COLO668 (cell line): ENCODE measurements at regions not wholly inside any gene's neighbourhood (a gene's known extent, or its start where the extent isn't known, plus 50 kb on each side); places are given as distances from the start of the nearest gene placed in this dataset.

ENCODE experiments used
- DNase-seq: peaks from one replicate; lab custom pipeline; 2025; ENCODE audit not compliant: unreplicated experiment; lab: John Stamatoyannopoulos, UW

- DNase-seq: no peak
Measured at GRCh38 chr5:158413122-158413680, 554.3 kb upstream of the CLINT1 start.

DNA sequence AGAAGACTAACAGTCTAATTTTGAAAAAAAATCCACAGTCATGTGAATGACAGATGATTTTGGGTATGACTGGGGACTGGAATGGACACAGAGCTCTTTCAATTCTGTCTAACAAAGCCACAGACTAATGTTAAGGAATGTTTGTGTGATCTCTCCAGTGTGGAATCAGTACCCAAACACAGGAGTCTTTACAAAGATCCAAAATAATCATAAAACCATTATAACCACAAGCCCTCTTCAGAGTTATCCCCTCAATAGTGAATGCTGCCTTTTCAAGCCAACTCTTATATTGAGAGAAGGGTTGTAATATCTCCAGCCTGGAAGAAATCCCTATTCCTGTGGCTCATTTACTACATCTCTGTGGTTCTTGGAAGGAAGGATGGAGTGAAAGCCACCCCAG lies 552.0 kb upstream of the CLINT1 start:
- DNase-seq: no peak

GRCh38 chr5:158409507-158409906 lies 550.6 kb upstream of the CLINT1 start:
- no peak for DNase-seq

DNA sequence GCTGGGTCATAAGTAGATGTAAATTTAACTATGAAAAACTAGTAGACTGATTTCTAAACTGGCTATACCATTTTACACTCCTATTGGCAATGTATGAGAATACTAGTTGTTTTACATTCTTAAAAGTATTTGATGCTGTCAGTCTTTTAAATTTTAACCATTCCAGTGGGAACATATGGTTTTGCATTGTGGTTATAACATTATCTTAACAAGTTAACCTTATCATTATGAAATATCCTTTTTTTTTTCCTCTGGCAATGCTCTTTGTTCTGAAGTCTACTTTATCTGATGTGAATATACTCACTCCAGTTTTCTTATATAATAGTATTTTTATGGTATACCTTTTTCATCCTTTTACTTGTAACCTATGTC lies 548.9 kb upstream of the CLINT1 start:
- DNase-seq: no peak

GRCh38 chr5:158406884-158407823 lies 548.2 kb upstream of the CLINT1 start:
- no peak for DNase-seq

DNA sequence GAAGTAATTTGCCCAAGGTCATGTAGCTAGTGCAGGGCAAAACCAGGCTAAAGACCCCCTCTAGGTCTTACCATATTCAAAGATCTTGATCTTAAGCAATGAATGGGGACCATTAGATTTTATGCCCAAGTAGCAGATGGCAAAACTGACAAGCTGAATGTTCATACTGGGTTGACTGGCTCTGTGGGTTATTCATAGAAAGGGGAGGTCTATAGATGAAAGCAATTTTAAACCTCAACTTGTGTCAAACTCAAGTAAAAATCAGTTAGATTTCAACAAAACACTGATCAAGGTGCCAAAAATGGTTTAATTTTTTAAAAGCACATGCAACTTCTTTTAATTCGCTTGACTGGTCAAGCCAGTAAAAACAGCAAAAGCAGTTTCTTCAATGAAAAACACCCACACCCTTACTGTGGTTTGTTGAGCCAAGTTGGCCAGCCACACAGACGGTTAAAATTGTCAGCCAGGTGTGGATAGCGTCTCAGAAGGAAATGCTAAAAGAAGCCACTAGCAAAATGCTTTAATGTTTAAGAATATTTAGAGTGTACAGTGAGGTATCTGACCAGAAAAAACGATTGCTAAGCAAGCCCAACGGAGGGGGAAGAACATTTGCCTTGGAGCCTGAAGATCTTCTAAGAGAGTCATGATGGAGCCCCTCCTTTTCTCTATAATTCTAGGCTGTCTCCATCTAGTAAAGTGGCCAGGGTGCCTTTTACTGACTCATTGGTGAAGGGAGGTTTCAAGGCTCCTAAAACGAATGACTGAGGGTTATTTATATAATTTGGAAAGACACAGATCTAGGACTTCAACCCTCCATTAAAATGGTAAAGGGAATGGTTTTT lies 539.6 kb upstream of the CLINT1 start:
- no peak for DNase-seq

- no peak for DNase-seq
Measured at GRCh38 chr5:158397278-158397677, 538.3 kb upstream of the CLINT1 start.

DNA sequence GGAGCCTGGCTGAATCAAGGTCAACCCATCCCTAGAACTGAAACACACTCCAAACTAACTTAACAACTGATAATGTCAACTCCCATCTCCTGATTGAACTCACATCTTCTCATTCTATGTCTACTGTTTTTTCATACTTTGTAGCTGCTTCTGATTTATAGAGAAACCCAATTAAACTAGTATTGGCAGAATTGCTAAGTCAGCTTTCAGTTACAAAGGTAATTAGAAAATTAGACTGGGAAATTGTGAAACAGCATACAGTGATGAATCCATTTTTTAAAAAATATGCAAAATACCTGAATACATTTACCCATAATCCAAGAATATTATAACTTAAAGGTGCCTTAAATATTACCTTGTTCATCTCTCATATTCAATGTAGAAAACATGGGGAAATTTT lies 535.2 kb upstream of the CLINT1 start:
- no peak for DNase-seq

DNA sequence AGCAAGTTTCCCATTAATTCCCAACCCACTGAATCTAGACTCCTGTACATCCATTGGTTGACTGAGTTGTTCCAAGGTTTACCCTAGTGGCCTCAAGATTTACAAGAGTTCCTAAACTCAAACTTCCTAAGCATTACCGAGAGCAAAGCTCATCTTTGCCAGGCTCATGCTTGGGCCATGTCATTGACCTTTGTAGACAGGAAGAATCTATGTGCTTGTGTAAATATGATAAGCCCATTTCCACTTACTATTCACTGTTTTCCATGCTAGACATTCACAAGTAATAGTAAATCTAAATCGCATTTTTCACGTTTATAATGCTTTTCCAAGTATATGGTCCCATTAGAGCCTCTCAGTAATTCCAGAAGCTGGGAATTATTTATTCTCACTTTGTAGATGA lies 534.5 kb upstream of the CLINT1 start:
- no peak for DNase-seq

GRCh38 chr5:158392753-158393152 lies 533.8 kb upstream of the CLINT1 start:
- DNase-seq: no peak

DNA sequence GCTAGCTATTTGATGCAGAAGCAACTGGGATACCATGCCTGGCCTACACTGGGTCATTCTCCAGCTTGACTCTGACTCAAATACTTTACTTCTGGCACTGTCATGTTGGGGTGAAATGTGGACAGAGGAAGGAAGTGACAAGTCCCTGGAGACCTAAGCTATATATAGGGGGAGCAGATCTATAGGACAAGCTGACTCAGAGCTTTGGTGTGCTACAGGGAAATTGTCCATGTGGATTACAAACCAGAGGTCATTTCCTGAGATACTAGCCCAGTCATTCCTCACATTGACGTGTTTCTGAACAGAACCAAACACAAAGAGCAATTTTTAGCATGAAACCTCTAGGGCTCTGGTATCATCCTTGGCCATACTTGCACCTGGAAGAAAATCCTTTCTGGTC lies 531.6 kb upstream of the CLINT1 start:
- DNase-seq: no peak

GRCh38 chr5:158389786-158390185 lies 530.8 kb upstream of the CLINT1 start:
- DNase-seq: no peak

GRCh38 chr5:158388021-158388420 lies 529.1 kb upstream of the CLINT1 start:
- no peak for DNase-seq

DNA sequence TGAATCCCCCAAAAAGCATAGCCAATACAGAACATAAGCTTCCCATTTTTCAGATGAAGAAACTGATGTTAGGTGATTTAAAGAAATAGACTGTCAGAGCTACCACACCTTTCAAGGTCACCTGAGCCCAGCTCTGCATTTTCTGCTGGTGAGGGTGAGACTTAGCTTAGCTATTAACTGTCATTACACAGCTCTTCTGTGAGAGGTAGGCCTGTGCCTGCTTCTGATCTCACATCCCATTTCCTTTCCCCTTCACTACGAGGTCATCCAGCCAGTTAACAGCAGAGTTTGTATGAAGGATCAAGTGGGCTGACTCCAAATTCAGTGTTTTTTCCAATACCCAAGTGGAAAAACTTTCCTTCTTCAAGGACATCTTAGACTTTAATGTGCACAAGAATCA lies 528.6 kb upstream of the CLINT1 start:
- no peak for DNase-seq

- no peak for DNase-seq
Measured at GRCh38 chr5:158385982-158386381, 527.0 kb upstream of the CLINT1 start.

GRCh38 chr5:158384535-158385481 lies 525.9 kb upstream of the CLINT1 start:
- no peak for DNase-seq

- no peak for DNase-seq
Measured at GRCh38 chr5:158383486-158383885, 524.5 kb upstream of the CLINT1 start.

GRCh38 chr5:158382473-158382872 lies 523.5 kb upstream of the CLINT1 start:
- DNase-seq: no peak

GRCh38 chr5:158381614-158382160 lies 522.7 kb upstream of the CLINT1 start:
- no peak for DNase-seq

GRCh38 chr5:158380661-158381060 lies 521.7 kb upstream of the CLINT1 start:
- no peak for DNase-seq
